ENCODE measurements at regions not wholly inside any gene's neighbourhood (a gene's known extent, or its start where the extent isn't known, plus 50 kb on each side); places are given as distances from the start of the nearest gene placed in this dataset.

DNA sequence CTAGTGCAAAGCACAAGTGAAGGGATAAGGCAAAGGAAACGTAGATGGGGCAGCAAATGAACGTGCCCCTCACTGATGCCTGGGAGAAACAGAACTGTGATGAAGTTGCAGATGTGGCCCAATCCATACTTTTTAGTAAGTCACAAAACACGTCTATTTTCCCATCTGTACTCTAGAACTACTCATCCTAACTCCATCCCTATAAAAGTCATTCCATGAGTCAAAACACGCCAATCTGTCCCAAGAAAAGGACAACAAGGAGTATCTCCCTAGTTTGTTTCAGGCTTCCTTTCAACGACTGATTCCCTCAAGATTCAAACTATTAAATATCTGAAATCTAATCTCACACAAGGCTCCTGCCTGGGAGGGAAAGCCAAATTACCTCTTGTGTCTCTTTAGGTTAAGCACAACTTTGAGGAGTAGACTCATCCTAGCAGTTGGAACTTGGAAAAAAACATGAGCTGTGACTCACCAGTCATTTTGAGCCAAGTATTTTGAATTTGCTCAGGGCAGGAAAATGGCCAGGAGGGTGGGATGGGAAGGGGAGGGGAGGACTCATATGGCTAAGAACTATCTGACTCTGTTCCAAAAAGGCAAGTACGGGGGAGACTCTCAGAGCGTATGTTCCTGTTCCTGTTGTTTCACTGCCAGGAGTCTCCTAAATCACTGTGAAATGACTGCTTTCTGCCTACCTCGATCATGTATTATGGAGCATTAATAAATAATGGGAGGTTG, 214.5 kb upstream of the CAMK1G start:
- TF ChIP-seq, protein P1, sequence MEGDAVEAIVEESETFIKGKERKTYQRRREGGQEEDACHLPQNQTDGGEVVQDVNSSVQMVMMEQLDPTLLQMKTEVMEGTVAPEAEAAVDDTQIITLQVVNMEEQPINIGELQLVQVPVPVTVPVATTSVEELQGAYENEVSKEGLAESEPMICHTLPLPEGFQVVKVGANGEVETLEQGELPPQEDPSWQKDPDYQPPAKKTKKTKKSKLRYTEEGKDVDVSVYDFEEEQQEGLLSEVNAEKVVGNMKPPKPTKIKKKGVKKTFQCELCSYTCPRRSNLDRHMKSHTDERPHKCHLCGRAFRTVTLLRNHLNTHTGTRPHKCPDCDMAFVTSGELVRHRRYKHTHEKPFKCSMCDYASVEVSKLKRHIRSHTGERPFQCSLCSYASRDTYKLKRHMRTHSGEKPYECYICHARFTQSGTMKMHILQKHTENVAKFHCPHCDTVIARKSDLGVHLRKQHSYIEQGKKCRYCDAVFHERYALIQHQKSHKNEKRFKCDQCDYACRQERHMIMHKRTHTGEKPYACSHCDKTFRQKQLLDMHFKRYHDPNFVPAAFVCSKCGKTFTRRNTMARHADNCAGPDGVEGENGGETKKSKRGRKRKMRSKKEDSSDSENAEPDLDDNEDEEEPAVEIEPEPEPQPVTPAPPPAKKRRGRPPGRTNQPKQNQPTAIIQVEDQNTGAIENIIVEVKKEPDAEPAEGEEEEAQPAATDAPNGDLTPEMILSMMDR (IDR thresholded peaks at IDR 0.05; ENCODE audit: insufficient read depth, missing control alignments), result no peak
- DNase-seq (ENCODE audit: insufficient read length, low spot score) (no peak), FAIRE-seq (no peak)

DNA sequence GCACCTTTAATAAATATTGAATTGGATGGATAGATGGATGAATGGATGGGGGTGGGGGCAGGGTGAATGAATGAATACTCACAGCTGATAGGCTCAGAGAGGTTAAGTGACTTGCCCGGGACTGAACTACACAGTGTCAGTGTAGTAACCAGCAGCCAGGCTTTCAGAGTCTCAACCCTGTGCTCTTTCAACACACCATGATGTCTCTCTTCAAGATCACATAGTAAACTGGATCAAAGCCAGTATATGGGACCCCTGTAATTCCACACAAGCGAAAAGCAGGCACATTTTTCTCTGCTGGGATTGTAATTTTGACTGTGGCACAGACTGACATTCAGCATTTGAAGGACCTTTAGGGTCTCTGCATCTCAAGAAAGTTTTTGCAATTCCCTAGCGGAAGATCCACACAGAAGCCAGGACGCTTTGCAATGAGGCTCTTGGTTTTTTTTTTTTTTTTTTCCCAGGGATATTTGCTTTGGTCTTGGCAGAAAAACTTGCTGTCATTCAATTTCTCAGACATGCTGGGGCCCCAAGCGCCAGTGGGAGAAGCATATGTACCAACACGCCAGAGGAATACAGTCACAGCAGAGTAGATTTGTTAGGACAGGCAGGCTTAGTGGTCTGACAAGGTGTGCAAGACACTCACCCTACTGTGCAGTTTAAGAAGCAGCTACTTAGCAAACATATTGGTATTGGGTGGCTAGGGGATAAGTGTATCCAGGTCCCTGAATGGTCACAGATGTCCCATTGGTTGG, 213.1 kb upstream of the CAMK1G start:
- FAIRE-seq, result no peak
- DNase-seq (ENCODE audit: insufficient read length, low spot score), result no peak
- TF ChIP-seq, protein P1 (IDR thresholded peaks at IDR 0.05; ENCODE audit: insufficient read depth, missing control alignments), result no peak

DNA sequence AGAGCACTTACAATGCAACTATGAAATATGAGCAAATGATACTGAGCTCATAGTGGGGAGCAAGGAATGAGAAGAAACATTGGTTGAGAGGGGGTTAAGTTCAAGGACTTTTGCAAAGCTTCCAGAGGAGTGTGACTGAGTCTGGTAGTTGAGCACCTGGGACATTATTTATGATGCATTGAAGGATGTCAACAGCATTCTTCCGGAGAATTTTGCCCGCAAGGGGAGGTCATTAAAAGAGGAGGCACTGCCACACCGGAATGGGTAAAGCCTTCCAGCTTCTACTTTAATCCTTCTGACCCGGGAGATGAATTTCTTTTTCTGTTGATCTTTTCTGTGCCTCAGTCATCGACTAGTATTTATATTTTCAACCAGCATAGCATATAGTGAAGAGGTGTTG, 208.4 kb upstream of the CAMK1G start:
- FAIRE-seq (no peak), DNase-seq (ENCODE audit: insufficient read length, low spot score) (no peak)
- TF ChIP-seq, protein P1 (IDR thresholded peaks at IDR 0.05; ENCODE audit: insufficient read depth, missing control alignments), result no peak

DNA sequence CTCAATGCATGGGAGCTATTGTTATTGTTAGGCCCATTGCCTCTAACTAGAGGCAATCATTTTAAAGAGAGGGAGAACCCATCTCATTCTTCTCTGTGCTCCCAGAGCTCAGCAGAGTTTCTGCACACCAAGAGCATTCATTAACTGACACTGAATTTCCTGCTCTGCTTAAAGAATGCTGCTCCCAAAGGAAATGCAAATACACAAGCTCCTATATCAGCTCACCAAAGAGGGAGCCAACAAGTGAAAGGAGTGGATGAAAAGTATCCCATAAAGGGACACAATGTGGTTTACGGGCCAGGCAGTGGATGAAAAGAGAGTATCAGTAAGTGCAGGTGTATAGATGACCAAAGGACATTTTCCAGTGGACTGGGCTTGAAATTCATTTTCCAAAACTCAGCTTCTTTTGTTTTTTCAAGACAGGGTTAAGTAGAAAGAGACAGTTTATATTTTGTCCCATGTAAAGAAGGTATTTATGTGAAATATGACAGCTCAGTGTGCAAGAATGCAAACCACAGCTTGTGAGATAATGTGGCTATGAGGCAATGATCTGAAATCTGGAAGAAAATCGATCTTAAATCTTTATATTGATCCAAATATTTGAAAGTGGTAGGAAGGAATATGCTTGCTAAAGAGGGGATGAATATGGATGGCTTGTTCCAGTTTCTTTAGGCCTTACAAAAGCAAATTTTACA, 207.7 kb upstream of the CAMK1G start:
- TF ChIP-seq, protein P1 (IDR thresholded peaks at IDR 0.05; ENCODE audit: insufficient read depth, missing control alignments), result no peak
- FAIRE-seq (no peak), DNase-seq (ENCODE audit: insufficient read length, low spot score) (no peak)

DNA sequence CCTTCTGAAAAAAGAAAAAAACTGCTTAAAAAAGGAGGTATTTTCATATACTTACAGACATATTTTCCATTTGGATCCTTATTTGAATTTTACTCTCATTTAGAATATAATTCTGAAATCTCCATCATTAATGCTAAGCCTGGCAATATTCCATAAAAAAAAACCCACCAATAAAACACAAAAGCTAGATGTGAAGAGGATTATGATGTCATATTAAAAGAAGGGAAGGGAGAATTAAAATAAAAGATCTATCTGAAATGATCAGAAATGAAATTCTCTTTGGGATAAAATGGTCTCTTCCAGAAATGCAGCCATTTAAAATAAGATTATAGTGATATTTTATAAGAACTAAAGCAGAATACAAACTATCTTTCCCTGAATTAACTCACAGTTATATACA, 206.7 kb upstream of the CAMK1G start:
- DNase-seq (ENCODE audit: insufficient read length, low spot score), result no peak
- FAIRE-seq, result no peak
- TF ChIP-seq, protein P1 (IDR thresholded peaks at IDR 0.05; ENCODE audit: insufficient read depth, missing control alignments), result no peak

DNA sequence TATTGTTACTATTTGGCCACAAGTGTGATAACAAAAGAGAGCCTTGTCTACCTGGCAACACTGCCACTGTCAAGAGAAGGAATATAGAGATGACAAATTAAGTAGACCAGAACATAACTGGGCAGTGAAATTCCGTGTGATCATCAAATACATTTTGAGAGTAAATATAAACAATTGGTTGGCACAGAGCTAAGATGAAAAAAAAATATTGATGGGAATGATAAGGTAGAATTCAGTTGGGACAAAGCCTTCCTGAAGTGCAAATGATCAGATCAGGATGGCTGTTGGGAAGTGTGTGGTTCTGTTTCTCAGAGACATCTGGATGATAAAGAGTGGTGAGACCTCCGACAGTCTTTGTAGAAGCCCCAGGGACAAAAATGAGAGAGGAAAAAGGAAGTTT, 205.5 kb upstream of the CAMK1G start:
- FAIRE-seq, result no peak

More for the DNA sequence above, 205.5 kb upstream of the CAMK1G start:
- TF ChIP-seq, protein P1 (IDR thresholded peaks at IDR 0.05; ENCODE audit: insufficient read depth, missing control alignments), result no peak
- DNase-seq (ENCODE audit: insufficient read length, low spot score), result no peak
